ENCODE measurements at regions not wholly inside any gene's neighbourhood (a gene's known extent, or its start where the extent isn't known, plus 50 kb on each side); places are given as distances from the start of the nearest gene placed in this dataset.

GRCh38 chr2:40037303-40037702 lies 258.2 kb upstream of the THUMPD2 start (continued):
- no peak for TF ChIP-seq CHD7 (IDR thresholded peaks at IDR 0.05; ENCODE audit: insufficient replicate concordance, low read length)
- no peak for TF ChIP-seq KDM1A (IDR thresholded peaks at IDR 0.05; ENCODE audit: borderline replicate concordance, low read length)
- TF ChIP-seq NRF1 (IDR thresholded peaks at IDR 0.05; ENCODE audit: low read depth, low read length) = no peak
- no peak for TF ChIP-seq SIRT6 (IDR thresholded peaks at IDR 0.05; ENCODE audit: low read length)
- TF ChIP-seq TEAD4 (IDR thresholded peaks at IDR 0.05; ENCODE audit: low read depth, low read length) = no peak
- no peak for TF ChIP-seq BACH1 (IDR thresholded peaks at IDR 0.05; ENCODE audit: low read length)
- TF ChIP-seq TCF12 (IDR thresholded peaks at IDR 0.05; ENCODE audit: low read depth, low read length) = no peak
- no peak for TF ChIP-seq NANOG (IDR thresholded peaks at IDR 0.05; ENCODE audit: insufficient read depth, low read depth, low read length, poor library complexity, severe bottlenecking)
- TF ChIP-seq TBP (IDR thresholded peaks at IDR 0.05; ENCODE audit: low read depth, low read length) = no peak
- TF ChIP-seq GABPA (IDR thresholded peaks at IDR 0.05; ENCODE audit: borderline replicate concordance, insufficient read depth, low read length) = no peak
- no peak for TF ChIP-seq ATF3 (IDR thresholded peaks at IDR 0.05; ENCODE audit: insufficient read depth, low read depth, low read length)
- no peak for TF ChIP-seq SP1 (IDR thresholded peaks at IDR 0.05; ENCODE audit: low read depth, low read length)
- no peak for TF ChIP-seq EGR1 (IDR thresholded peaks at IDR 0.05; ENCODE audit: borderline replicate concordance, low read depth, low read length)

Measured in H1 (cell line).